Forelimb muscle (tissue), 1 donor: ENCODE measurements at regions not wholly inside any gene's neighbourhood (a gene's known extent, or its start where the extent isn't known, plus 50 kb on each side); places are given as distances from the start of the nearest gene placed in this dataset.
A peak's percentile ranks its signal among the peaks of the same experiment; 100 is the strongest.
"Not testable (repeated sequence)": the region's sequence is repeated elsewhere in the genome, so short reads cannot be mapped to it uniquely, and the experiment has no call there.

Experiments used
- DNase-seq: peaks from one replicate; pipeline ENCODE4 v3.0.0-alpha.2; 2013; ENCODE audit warnings: low read depth

DNA sequence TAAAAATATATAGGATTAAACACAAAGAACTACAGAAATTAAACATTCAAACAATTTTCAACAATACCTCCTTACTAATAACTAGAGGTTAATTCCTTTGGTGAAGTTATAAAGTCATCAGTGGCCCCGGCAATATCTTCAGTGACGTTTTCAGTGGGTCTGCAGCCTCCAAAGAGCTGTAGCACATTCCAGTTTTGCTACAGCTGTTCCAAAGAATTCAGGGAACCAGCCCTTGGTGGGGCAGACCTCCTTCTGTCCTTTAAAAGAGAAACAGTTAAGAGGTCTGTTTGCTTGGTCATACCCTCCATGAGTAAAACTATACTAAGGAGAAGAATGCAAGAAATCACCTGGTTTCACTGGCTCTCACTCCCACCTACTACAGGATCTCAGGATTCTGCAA is 99.2 kb upstream of the ZDHHC17 start:
- no peak for DNase-seq

DNA sequence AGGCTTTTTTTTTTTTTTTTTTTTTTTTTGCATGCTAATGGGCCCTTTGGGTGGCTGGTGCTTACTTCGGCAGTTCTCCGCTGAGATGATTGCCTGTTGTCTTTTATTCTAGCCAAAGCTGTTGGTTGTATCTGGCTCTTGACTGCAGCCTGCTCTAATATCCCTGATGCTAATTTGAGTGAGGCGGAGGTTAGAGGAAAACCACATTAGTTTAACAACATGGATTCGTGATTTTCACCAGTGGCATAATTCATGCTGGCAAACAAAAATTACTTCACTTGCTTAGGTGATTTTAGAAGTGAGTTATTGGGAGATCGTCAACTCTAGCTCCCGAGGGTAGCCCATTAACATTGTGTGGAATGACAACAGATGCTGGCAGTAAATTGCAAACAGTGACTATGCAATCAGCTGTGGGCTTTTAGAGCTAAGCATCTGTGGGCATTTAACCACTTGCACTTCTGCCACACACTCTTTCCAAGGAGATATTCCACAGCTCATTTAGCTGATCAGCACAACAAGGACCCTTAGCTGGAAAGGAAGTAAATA is 97.6 kb upstream of the ZDHHC17 start:
- DNase-seq, result no peak

DNA sequence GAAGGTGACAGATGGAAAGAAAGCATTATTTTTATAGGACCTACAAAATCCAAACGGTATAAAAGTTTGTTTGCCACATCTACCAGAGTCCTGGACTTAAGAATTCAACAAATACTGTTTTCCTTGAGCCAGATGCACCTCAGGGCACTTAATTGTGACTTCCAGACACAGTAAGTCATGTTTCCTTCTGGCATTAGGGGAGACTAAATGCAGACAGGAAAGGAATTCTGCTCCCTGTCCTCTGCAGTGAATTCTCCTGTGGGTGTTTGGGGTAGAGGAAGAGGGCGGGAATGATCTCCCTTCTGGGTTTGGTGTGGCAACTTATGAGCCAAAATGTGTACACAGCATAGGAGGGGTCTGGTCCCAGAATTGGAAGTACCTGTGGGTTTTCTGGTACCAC is 93.9 kb upstream of the ZDHHC17 start:
- DNase-seq, result no peak

DNA sequence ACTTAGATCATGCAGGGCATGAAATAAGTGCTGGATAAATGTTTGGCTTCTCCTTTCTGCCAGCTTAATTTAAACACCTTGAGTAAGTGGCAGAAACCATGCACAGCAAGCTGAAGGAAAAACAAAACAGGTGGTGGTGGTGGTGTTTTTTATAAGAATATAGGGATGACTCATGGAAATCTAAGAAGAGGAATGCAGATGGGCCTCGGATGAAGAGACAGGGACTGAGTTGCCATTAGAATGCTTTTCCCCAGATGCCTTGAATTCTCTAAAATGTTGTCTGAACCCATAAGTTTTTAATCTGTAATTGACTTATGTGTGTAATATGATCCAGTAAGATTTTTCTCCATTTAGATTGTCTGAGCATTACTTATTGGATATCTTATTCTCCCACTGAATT is 93.1 kb upstream of the ZDHHC17 start:
- DNase-seq, result no peak

- no peak for DNase-seq
Observed at GRCh38 chr12:76674669-76675315, 89.1 kb upstream of the ZDHHC17 start.

- DNase-seq, result not testable (repeated sequence)
Observed at GRCh38 chr12:76676261-76676660, 87.7 kb upstream of the ZDHHC17 start.

DNA sequence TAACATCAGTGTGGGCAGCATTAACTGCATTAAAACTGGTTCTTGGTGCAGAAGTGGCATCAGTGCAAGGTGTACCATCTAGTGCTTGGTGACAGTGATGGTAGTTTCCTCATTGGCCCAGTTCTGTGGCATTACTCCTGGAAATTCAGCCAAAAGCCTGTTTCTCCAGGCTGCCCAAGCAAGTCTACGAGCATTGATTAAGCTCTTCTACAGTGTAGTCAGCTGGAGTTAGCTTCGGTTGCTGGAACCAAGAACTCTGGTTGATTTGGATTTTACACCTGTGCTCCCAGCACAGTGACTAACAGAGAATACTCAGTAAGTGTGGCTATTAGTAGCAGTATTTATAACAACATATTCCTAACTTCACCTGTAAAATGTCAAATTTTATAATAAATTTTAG is 84.9 kb upstream of the ZDHHC17 start:
- DNase-seq, result no peak

- no peak for DNase-seq
Observed at GRCh38 chr12:76679778-76680177, 84.1 kb upstream of the ZDHHC17 start.

GRCh38 chr12:76680940-76681339 is 83.0 kb upstream of the ZDHHC17 start:
- no peak for DNase-seq

DNA sequence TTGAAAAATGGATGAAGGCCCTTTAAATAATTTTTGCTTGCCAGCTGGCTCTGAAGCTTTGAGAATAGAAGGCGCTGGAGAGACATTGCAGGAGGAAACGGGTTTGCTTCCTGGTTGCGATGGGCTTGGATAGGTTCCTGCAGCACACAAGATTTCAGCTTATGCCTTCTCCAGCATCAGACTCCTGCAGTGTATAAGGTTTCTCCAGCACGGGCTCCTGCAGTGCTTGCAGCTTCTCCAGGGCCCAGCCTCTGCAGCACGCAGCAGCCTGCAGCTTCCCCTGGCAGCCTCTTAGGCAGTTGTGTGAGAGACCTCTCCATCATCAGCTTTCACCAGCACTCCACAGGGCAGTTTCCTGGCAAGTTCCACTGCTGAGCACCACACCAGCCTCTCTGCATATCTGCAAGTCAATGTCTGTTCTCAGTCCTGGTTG is 78.7 kb upstream of the ZDHHC17 start:
- DNase-seq, result peak; percentile 70

GRCh38 chr12:76687981-76688380 is 75.9 kb upstream of the ZDHHC17 start:
- DNase-seq, result peak; percentile 71

GRCh38 chr12:76688631-76689030 is 75.3 kb upstream of the ZDHHC17 start:
- DNase-seq, result no peak

DNA sequence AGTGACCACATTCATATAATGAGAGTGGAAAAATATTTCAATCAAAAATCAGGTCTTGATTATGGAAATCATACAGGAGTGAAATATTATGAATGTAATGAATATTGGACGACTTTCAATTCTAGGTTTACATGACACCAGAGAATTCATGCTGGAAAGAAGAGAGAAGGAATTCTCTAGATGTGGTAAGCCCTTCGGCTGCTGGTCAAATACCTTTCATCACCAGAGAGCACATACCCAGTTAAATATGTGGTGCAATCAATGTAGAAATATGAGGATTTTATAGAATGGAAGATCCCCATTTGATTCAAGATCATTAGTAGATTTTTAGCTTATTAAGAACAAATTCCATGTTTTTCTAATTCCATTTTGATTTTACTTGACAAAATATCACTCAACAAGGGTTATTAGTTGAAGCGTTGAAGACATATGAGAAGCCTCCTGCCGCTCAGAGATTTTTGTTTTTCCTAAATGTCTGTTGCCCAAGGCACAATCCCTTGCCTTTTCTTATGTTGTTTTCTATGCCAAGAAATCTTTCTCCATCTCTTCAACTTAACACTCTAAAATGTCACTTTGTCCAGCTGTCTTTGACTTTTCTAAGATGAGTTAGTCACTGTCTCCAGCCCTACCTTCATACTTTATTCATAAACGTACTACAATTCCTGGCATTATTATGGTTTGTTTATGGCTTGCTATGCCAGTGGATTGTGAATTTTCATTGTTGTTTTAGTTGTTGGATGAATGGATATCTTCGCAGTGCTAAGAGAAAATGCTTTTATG is 72.8 kb upstream of the ZDHHC17 start:
- no peak for DNase-seq

DNA sequence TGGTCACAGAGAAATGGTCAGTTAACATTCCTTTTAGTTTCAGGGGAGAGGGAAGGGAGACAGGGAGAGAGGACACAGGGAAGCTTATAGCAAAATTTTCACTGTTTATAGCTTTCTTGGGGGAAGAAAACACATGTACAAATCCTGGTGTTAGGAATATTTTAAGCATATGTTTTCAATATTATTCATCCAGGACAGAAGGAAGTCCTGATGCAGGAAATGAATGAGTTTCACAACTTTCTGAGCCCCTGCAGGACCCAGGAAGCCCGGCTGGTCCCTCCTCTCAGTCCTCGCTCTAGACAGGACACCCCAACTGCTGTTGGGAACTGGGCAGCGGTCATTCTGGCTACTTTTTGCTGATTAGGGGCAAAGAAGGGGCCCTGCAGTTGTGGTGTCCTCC is 71.1 kb upstream of the ZDHHC17 start:
- DNase-seq, result no peak

DNA sequence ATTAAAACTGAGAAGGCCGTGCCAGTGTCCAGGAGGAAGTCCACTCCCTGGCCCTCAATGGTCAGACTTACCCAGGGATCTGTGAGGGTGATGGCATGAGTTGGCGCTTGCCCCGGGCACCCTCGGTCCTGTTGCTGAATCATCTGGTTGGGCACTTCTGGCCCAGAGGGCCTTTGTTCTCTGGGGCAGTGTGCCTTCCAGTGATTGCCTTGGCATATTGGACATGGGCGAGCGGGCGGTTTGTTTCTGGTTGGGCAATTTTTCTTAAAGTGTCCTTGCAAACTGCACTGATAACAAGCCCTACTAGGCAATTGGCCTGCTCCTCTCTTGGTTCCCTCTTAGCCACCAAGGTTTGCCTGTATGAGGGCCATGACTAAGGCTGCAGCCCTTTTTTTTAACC is 69.5 kb upstream of the ZDHHC17 start:
- DNase-seq, result no peak

- DNase-seq, result no peak
Observed at GRCh38 chr12:76696186-76696585, 67.7 kb upstream of the ZDHHC17 start.

- no peak for DNase-seq
Observed at GRCh38 chr12:76697849-76698248, 66.1 kb upstream of the ZDHHC17 start.

- no peak for DNase-seq
Observed at GRCh38 chr12:76698316-76698715, 65.6 kb upstream of the ZDHHC17 start.

- DNase-seq, result no peak
Observed at GRCh38 chr12:76698966-76699365, 64.9 kb upstream of the ZDHHC17 start.

DNA sequence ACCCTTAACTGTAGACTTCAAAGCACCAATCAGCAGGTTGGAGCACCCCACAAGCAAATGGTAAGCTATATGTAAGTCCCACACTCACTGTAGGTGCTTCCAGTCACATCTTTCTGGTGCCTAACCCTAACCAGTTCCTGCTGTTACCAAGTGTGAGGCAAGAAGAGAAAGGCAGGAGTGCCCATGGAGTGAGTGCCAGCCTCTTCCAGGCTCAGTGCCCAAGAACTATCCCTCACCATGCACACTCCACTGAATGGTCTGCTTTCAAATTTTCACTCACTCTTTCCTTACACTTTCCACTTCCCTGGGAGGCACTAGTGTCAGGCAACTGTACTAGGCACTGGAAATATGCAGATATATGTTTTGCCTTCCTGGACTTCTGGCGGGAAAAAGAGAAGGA is 62.2 kb upstream of the ZDHHC17 start:
- no peak for DNase-seq

- DNase-seq, result no peak
Observed at GRCh38 chr12:76702946-76703345, 61.0 kb upstream of the ZDHHC17 start.

GRCh38 chr12:76704693-76705092 is 59.2 kb upstream of the ZDHHC17 start:
- no peak for DNase-seq

DNA sequence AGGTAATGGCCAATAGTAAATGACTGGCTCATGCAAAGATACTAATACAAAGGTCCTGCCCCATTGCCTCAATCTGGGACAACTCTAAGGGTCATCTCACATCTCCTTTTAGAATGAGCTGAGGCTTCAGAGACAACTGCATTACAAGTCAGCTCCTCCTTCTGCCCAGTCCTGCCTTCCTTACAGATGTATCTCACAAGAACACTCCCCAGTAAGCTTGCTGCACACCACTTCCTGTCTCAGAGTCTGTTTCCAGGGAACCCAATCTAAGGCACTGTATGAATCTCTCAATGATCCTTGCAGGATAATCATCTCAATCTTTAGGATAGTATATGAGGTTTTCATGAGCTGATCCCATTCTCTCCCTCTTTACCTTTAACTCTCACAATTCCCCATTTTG is 57.8 kb upstream of the ZDHHC17 start:
- no peak for DNase-seq
